SK-N-MC (cell line): ENCODE measurements at regions not wholly inside any gene's neighbourhood (a gene's known extent, or its start where the extent isn't known, plus 50 kb on each side); places are given as distances from the start of the nearest gene placed in this dataset.

Experiments used
- DNase-seq: peaks from one replicate; pipeline ENCODE4 v3.0.0-alpha.2; 2011; ENCODE audit warnings: low read depth, low spot score
- H3K27ac ChIP-seq: fragments of 200-600 bp; sonication (generic); 2 replicates; pipeline ENCODE4 v1.5.1; 2016; ENCODE audit warnings: mixed run types
- H3K36me3 ChIP-seq: fragments of 200-600 bp; sonication (generic); 2 replicates; pipeline ENCODE4 v1.6.1; 2017; ENCODE audit warnings: antibody characterized with exemption, low read length, mixed read lengths; ENCODE audit not compliant: insufficient read depth
- H3K4me3 ChIP-seq: fragments of 200-600 bp; sonication (generic); 2 replicates; pipeline ENCODE4 v1.5.1; 2016
- H3K9ac ChIP-seq: fragments of 200-600 bp; sonication (generic); 2 replicates; pipeline ENCODE4 v1.8.0; 2017; ENCODE audit warnings: mixed run types, mixed read lengths; ENCODE audit not compliant: insufficient read length
- H3K9me3 ChIP-seq: fragments of 200-600 bp; sonication (generic); 2 replicates; pipeline ENCODE4 v1.6.1; 2017; ENCODE audit warnings: low read depth, mild to moderate bottlenecking, antibody characterized with exemption, low read length, moderate library complexity, mixed read lengths
- EZH2 ChIP-seq: fragments of 200-600 bp; sonication (generic); IDR thresholded peaks from one replicate; pipeline ENCODE4 v1.6.1; 2017; ENCODE audit warnings: antibody characterized with exemption
- FOXP2 ChIP-seq: optimal IDR thresholded peaks from 2 replicates; pipeline ENCODE3; 2011; ENCODE audit warnings: mild to moderate bottlenecking, moderate library complexity; ENCODE audit not compliant: insufficient read depth; ENCODE audit errors: extremely low read length, control extremely low read depth
- POLR2AphosphoS5 ChIP-seq: IDR thresholded peaks from 2 replicates; pipeline ENCODE4 v1.6.1; 2012; ENCODE audit warnings: mild to moderate bottlenecking, low read depth, low read length, borderline replicate concordance

DNA sequence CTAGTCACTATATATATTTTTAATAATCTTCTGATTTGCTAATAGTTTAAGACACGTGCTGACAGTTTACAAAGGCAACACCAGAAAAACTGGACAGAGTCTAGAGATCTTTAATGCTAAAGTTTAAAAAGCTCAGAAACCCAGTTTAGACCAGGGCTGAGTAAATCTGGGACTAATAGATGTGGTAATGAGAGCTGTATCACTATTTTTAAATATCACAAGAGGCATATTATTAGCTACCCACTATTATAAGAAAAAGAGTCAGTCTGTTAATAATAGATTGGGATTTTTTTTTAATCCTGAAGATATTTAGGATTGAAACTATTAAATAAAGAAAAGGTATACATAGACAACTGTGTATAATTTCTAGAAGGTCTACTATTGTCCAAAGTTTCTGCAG is 299.9 kb downstream of the ZEB2 start:
- Histone ChIP-seq H3K27ac (no peak overlapping the region), H3K9me3 (no peaks in the 10 kb centered on the region), H3K36me3 (no peaks in the 10 kb centered on the region), H3K9ac (no peak overlapping the region), H3K4me3 (no peak overlapping the region)
- TF ChIP-seq POLR2AphosphoS5, result no peak
- TF ChIP-seq FOXP2, result no peak
- TF ChIP-seq EZH2, result no peak
- DNase-seq, result no peak

DNA sequence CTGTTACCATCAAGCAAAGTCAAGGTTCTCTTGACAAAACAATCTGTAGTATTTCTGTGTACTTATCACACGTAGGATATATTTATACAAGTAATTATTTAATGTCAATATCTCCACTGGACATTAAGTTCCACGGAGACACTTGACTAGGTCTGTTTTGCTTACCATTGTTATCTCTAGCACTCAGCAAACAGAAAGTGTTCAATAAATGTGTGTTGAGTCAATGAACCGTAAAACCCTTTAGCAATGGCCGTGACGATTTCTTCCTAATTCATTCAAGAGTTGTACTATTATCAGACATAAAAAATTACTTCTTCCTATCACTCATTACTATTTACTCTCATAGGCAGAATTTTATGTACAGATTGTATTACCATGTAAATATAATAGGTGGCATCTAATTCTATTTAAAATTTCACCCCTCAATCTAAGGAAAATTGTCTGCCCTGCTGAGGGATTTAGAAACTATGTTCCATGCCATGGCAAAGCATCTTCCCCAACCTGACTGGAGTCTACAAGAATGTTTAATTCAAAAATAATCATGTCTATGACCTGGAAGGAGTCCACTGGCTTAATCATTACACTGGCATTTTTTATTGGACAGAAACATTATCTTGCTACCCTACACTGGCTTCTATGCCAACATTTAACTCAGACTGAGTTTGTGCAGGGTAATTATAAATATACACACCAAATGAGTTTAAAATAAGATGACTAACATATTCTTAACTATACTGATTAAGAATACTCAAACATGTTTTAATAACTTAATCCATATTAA is 301.9 kb downstream of the ZEB2 start:
- no peak for DNase-seq
- TF ChIP-seq FOXP2 (no peak), EZH2 (no peak), POLR2AphosphoS5 (no peak)
- Histone ChIP-seq H3K4me3 (no peak overlapping the region), H3K9me3 (no peaks in the 10 kb centered on the region), H3K9ac (no peak overlapping the region), H3K27ac (no peak overlapping the region), H3K36me3 (no peaks in the 10 kb centered on the region)

DNA sequence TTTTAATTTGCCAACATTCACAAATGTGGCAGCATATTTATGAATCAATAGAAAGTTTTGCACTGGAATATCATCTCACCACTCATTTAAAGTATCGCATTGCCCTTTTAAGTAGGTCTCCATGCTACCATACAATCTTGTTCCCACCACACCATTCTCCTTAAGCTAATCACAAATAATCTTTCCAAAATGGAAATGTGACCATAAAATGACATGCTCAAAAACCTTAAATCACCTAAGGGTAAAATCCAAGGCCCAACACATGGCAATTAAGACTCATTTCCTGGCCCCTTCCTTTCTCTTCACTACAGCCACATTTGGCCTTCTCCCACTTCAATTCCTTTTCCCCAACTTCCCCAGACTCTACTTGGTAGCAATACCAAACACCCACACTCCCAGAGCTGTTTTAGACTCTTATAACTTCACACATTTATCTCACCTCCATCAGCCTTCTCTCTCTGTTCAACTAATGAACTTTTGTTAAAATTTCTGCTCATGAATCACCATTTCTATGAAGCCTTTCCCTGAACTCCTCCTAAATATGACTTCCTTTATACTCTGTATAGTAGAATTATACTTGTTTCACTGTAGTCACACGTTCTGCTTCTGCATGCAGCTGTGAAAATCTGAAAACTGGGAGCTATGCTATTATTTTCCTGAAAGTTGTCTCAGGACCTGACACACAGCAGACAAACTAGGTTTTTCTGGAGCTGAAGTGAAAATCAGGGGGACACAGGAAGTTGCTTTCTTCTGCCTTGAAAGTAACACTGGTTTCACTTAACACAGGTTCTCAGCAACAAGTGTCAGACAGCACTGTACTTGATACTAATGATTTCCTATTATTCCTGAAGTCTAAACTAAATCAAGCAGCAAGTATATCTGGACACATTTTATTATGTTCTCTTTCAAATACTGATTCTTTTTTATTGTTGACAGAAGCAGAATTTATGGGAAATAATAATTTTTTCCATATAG is 303.9 kb downstream of the ZEB2 start:
- H3K9ac ChIP-seq, result peak overlapping the region; percentile 22

DNA sequence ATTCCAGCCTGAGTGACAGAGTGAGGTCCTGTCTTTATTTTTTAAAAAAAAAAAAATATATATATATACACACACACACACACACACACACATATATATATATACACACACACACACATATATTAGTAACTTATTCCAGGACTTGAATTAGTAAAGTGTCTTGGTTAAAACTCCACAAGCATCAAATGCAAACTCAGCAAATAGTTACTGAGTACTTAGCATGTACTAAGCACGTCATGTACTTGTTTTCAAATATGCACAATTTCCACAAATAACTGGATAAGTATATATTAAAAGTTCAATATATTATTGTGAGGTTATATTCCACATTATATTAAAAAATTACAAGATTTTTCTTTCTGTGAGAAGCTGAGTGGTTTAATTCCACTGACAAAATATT is 304.7 kb downstream of the ZEB2 start:
- TF ChIP-seq POLR2AphosphoS5 (no peak), FOXP2 (no peak), EZH2 (no peak)
- Histone ChIP-seq H3K27ac (peak overlapping the region; percentile 77; the same call in 1 of the 2 replicates), H3K36me3 (no peaks in the 10 kb centered on the region; the same call in 1 of the 2 replicates), H3K9me3 (no peaks in the 10 kb centered on the region), H3K9ac (no peak overlapping the region), H3K4me3 (no peak overlapping the region)
- no peak for DNase-seq

More for the DNA sequence above, 303.9 kb downstream of the ZEB2 start:
- no peaks in the 10 kb centered on the region for H3K9me3 ChIP-seq
- DNase-seq, result no peak
- TF ChIP-seq POLR2AphosphoS5 (no peak; the same call in 1 of the 2 replicates), FOXP2 (no peak)
- peak overlapping the region; percentile 77 for H3K27ac ChIP-seq
- H3K36me3 ChIP-seq, result no peaks in the 10 kb centered on the region; the same call in 1 of the 2 replicates
- H3K4me3 ChIP-seq, result peak overlapping the region; percentile 11; the same call in 1 of the 2 replicates

DNA sequence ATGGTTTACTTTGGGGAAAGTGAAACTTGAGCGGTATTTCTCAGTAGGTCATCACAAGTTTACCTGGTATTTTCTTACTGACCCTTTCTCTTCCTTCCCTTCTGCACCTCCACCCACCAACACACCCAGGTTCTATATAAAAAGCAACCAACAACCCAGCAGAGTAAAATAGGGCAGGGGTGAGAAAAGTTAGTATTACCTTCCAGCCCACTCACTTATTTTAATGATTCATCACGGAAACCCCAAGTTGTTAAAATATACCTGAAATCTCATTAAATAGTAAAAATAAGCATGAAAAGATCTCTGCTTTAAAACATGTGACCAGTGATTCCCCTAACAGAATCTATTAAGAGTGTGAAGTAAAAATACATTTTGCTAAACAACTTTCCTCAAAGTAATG is 306.1 kb downstream of the ZEB2 start:
- no peak overlapping the region for H3K9ac ChIP-seq
- H3K9me3 ChIP-seq, result no peaks in the 10 kb centered on the region
- no peaks in the 10 kb centered on the region; the same call in 1 of the 2 replicates for H3K36me3 ChIP-seq
- no peak overlapping the region for H3K27ac ChIP-seq
- TF ChIP-seq FOXP2 (no peak), EZH2 (no peak), POLR2AphosphoS5 (no peak)
- no peak overlapping the region for H3K4me3 ChIP-seq
- no peak for DNase-seq

DNA sequence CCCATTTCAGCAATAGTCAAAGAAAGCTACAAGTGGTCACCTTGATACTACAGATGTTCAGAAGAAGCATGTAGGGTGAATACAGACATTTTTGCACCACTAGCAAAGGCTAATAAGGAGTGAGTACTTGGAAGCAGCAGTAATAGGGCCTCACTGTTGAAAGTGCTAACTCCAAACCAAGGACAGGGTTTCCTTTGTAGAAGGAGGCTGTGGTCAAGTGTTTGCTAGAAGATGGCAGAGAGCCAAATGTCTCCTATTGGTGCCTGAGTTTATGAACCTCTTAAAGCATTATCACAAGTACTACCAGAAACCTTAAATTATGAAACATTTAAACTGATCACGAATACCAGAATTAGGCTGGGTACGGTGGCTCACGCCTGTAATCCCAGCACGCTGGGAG is 308.1 kb downstream of the ZEB2 start:
- Histone ChIP-seq H3K27ac (no peak overlapping the region), H3K36me3 (no peaks in the 10 kb centered on the region; the same call in 1 of the 2 replicates), H3K9me3 (no peaks in the 10 kb centered on the region), H3K4me3 (no peak overlapping the region), H3K9ac (no peak overlapping the region)
- TF ChIP-seq POLR2AphosphoS5, result no peak
- no peak for TF ChIP-seq FOXP2
- no peak for TF ChIP-seq EZH2
- DNase-seq, result no peak

DNA sequence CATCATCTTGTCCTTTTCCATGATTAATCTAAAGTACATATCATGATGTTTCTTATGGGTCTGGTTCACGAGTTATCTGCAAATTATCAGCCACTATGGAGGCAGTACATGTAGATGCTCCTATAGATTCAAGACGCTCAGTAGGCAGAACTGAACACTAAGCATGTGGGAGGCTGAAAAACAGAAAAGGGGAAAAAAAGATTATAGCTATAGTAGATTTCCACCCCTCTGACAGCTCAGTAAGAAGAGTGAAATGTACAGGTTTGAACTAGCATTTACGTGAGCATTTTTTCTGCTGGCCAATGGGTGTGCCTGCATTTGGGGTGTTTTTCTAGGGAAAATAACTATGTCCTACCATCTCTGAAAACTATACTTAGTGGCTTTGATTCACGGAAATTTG is 308.9 kb downstream of the ZEB2 start:
- H3K27ac ChIP-seq, result no peak overlapping the region
- DNase-seq, result no peak
- no peak overlapping the region for H3K4me3 ChIP-seq
- no peak for TF ChIP-seq FOXP2
- TF ChIP-seq POLR2AphosphoS5, result no peak
- no peak for TF ChIP-seq EZH2
- H3K9ac ChIP-seq, result no peak overlapping the region
- no peaks in the 10 kb centered on the region; the same call in 1 of the 2 replicates for H3K36me3 ChIP-seq
- no peaks in the 10 kb centered on the region for H3K9me3 ChIP-seq

DNA sequence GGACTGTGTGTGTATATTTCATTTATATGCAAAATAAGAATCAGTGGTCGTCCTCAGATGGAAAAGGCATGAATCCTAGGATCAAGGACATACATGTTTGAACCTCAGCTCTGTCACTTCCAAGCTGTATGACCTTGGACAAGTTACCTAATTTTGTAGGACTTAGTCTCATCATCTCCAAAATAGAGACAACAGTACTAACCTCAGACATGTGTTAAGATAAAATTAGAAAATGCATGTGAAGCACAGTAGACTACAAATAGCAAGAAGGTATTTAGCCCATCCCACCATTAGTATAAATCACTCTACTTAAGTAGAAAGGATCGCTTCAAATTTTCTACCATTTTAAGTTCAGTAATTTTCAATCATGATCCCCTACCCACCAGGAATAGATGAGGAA is 309.8 kb downstream of the ZEB2 start:
- Histone ChIP-seq H3K9me3 (no peaks in the 10 kb centered on the region), H3K27ac (no peak overlapping the region), H3K9ac (no peak overlapping the region), H3K4me3 (no peak overlapping the region), H3K36me3 (no peaks in the 10 kb centered on the region; the same call in 1 of the 2 replicates)
- DNase-seq, result no peak
- TF ChIP-seq EZH2 (no peak), FOXP2 (no peak), POLR2AphosphoS5 (no peak)
